ENCODE measurements at regions not wholly inside any gene's neighbourhood (a gene's known extent, or its start where the extent isn't known, plus 50 kb on each side); places are given as distances from the start of the nearest gene placed in this dataset.
A peak's percentile ranks its signal among the peaks of the same experiment; 100 is the strongest.

DNA sequence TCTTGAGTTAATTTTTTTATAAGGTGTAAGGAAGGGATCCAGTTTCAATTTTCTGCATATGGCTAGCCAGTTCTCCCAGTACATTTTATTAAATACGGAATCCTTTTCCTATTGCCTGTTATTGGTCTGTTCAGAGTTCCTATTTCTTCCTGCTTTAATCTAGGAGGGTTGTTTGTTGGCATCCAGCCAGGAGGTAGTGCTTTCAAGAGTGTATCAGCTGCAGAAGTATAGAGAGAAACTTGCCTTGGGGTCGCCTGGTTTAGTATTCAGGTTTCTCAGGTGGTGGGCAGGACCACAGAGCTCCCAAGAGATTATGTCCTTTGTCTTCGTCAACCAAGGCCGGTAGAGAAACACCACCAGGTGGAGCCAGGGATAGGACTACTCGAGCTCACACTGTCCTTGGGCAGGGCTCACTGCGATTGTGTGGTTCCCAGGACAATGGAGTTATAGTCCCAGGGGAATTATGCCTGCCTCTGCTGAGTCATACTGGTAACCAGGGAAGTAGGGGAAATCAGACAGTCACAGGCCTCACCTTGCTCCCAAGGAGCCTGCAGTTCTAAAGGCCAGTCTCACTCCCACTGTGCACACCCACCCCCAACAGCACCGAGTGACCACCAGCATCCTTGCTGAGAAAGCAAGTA is 168.1 kb downstream of the VSIG4 start:
- no peak for TF ChIP-seq EZH2 (IDR thresholded peaks at IDR 0.05; ENCODE audit: borderline replicate concordance, low read depth, low read length, severe bottlenecking)
- TF ChIP-seq, protein P1, sequence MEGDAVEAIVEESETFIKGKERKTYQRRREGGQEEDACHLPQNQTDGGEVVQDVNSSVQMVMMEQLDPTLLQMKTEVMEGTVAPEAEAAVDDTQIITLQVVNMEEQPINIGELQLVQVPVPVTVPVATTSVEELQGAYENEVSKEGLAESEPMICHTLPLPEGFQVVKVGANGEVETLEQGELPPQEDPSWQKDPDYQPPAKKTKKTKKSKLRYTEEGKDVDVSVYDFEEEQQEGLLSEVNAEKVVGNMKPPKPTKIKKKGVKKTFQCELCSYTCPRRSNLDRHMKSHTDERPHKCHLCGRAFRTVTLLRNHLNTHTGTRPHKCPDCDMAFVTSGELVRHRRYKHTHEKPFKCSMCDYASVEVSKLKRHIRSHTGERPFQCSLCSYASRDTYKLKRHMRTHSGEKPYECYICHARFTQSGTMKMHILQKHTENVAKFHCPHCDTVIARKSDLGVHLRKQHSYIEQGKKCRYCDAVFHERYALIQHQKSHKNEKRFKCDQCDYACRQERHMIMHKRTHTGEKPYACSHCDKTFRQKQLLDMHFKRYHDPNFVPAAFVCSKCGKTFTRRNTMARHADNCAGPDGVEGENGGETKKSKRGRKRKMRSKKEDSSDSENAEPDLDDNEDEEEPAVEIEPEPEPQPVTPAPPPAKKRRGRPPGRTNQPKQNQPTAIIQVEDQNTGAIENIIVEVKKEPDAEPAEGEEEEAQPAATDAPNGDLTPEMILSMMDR (IDR thresholded peaks at IDR 0.05; ENCODE audit: borderline replicate concordance, extremely low read depth, low read length, poor library complexity, severe bottlenecking), result peak; percentile 47
